K562 (cell line): ENCODE measurements at regions not wholly inside any gene's neighbourhood (a gene's known extent, or its start where the extent isn't known, plus 50 kb on each side); places are given as distances from the start of the nearest gene placed in this dataset.

Source experiments
- BHLHE40 ChIP-seq: IDR thresholded peaks from 2 replicates; pipeline ENCODE4 v1.6.1; 2011; ENCODE audit warnings: low read length, improper control_type of control experiment
- BMI1 ChIP-seq: fragments of 150-350 bp; IDR thresholded peaks from 2 replicates; pipeline ENCODE4 v1.6.1; 2014; ENCODE audit warnings: low read length
- CAMTA2 ChIP-seq: fragments of 250-450 bp; sonication (Bioruptor Pico); conservative IDR thresholded peaks from 2 replicates; pipeline ENCODE4 v1.5.1; 2022
- CBFB ChIP-seq: sonication (generic); formaldehyde crosslinking; IDR thresholded peaks from 2 replicates; pipeline ENCODE4 v1.4.0; 2020; ENCODE audit warnings: mild to moderate bottlenecking, missing genetic modification reagents
- CBX8 ChIP-seq: fragments of 200-600 bp; sonication (generic); IDR thresholded peaks from 2 replicates; pipeline ENCODE4 v1.6.1; 2012; ENCODE audit warnings: borderline replicate concordance, mixed run types, low read depth, mild to moderate bottlenecking, moderate library complexity, mixed read lengths, low read length, control low read depth, inconsistent platforms; ENCODE audit not compliant: poor library complexity, severe bottlenecking; ENCODE audit errors: extremely low read depth
- CREB1 ChIP-seq, 2 experiments: sonication (generic) in 1 of 2; formaldehyde crosslinking in 1 of 2; IDR thresholded peaks; 2 replicates each; pipeline versions ENCODE4 v1.6.1 to v1.8.0; 2012 to 2022; ENCODE audit warnings: inconsistent platforms in 1 of 2, mild to moderate bottlenecking in 1 of 2, missing genetic modification reagents in 1 of 2, moderate library complexity in 1 of 2
- CREBBP ChIP-seq: IDR thresholded peaks from one replicate; pipeline ENCODE4 v1.6.1; 2012; ENCODE audit warnings: low read depth, mild to moderate bottlenecking, control low read depth, inconsistent platforms, low read length
- DACH1 ChIP-seq: fragments of 450-650 bp; IDR thresholded peaks from 2 replicates; pipeline ENCODE4 v1.6.1; 2018; ENCODE audit not compliant: partially characterized antibody
- DPF2 ChIP-seq: fragments of 450-650 bp; IDR thresholded peaks from 2 replicates; pipeline ENCODE4 v1.6.1; 2016
- FOXM1 ChIP-seq, 2 experiments: fragments of 450-650 bp in 1 of 2; sonication (generic) in 1 of 2; formaldehyde crosslinking in 1 of 2; IDR thresholded peaks; 2 replicates each; pipeline versions ENCODE4 v1.6.1 to v1.9.0; 2017 to 2022; ENCODE audit warnings: low read depth in 2 of 2, mild to moderate bottlenecking in 2 of 2, missing genetic modification reagents in 1 of 2, moderate library complexity in 1 of 2
- KDM1A ChIP-seq, 2 experiments: fragments of 450-650 bp; IDR thresholded peaks; 2 replicates each; pipeline ENCODE4 v1.6.1; 2016; ENCODE audit warnings: mild to moderate bottlenecking in 2 of 2
- LEF1 ChIP-seq: fragments of 450-650 bp; IDR thresholded peaks from 2 replicates; pipeline ENCODE4 v1.6.1; 2016; ENCODE audit warnings: mild to moderate bottlenecking
- OTX1 ChIP-seq: fragments of 450-650 bp; formaldehyde crosslinking; IDR thresholded peaks from 2 replicates; pipeline ENCODE4 v1.4.0; 2022; ENCODE audit warnings: mild to moderate bottlenecking
- RCOR1 ChIP-seq, 2 experiments: IDR thresholded peaks; 2 replicates each; pipeline ENCODE4 v1.6.1; 2012; ENCODE audit warnings: low read depth in 2 of 2, low read length in 2 of 2, borderline replicate concordance in 1 of 2, improper control_type of control experiment in 1 of 2
- SIN3B ChIP-seq: fragments of 450-650 bp; IDR thresholded peaks from 2 replicates; pipeline ENCODE4 v1.6.1; 2017; ENCODE audit warnings: low read depth, mild to moderate bottlenecking, moderate library complexity
- THRAP3 ChIP-seq: fragments of 450-650 bp; IDR thresholded peaks from 2 replicates; pipeline ENCODE4 v1.6.1; 2016; ENCODE audit warnings: mild to moderate bottlenecking, inconsistent platforms, borderline replicate concordance
- WHSC1 ChIP-seq: IDR thresholded peaks from one replicate; pipeline ENCODE4 v1.6.1; 2012; ENCODE audit warnings: low read length, control low read depth, inconsistent platforms
- ZHX1 ChIP-seq: fragments of 150-350 bp; conservative IDR thresholded peaks from 2 replicates; pipeline ENCODE4 v1.6.1; 2014; ENCODE audit warnings: low read length
- ZKSCAN8 ChIP-seq: fragments of 200-800 bp; sonication (Bioruptor generic); IDR thresholded peaks from 2 replicates; pipeline ENCODE4 v1.6.1; 2016; ENCODE audit warnings: missing genetic modification characterization, missing compliant biosample characterization
- ZNF146 ChIP-seq: IDR thresholded peaks from one replicate; pipeline ENCODE4 v1.6.1; 2018; ENCODE audit warnings: missing compliant biosample characterization; ENCODE audit not compliant: unreplicated experiment
- ZNF184 ChIP-seq: sonication (generic); formaldehyde crosslinking; IDR thresholded peaks from 2 replicates; pipeline ENCODE4 v1.5.0; 2020; ENCODE audit warnings: missing genetic modification reagents
- ZNF408 ChIP-seq: fragments of 250-450 bp; sonication (Bioruptor Pico); IDR thresholded peaks from 2 replicates; pipeline ENCODE4 v1.4.0; 2020; ENCODE audit warnings: low read depth, mild to moderate bottlenecking, moderate library complexity
- ZNF41 ChIP-seq: fragments of 250-450 bp; sonication (Bioruptor Pico); conservative IDR thresholded peaks from 2 replicates; pipeline ENCODE4 v1.4.0; 2020; ENCODE audit warnings: mild to moderate bottlenecking
- ZNF644 ChIP-seq: fragments of 200-800 bp; sonication (Bioruptor generic); IDR thresholded peaks from 2 replicates; pipeline ENCODE4 v1.6.1; 2016; ENCODE audit warnings: low read depth, missing genetic modification characterization, missing compliant biosample characterization
- ZNF785 ChIP-seq: fragments of 250-450 bp; sonication (Bioruptor Pico); IDR thresholded peaks from 2 replicates; pipeline ENCODE4 v1.4.0; 2020; ENCODE audit warnings: mild to moderate bottlenecking
- TF ChIP-seq, protein P1 (sequence below): IDR thresholded peaks from 2 replicates; pipeline ENCODE4 v1.6.1; 2014; ENCODE audit warnings: antibody characterized with exemption
- TF ChIP-seq, protein P2 (sequence below): fragments of 250-450 bp; sonication (Bioruptor Pico); IDR thresholded peaks from 2 replicates; pipeline ENCODE4 v1.4.0; 2020; ENCODE audit warnings: borderline replicate concordance

DNA sequence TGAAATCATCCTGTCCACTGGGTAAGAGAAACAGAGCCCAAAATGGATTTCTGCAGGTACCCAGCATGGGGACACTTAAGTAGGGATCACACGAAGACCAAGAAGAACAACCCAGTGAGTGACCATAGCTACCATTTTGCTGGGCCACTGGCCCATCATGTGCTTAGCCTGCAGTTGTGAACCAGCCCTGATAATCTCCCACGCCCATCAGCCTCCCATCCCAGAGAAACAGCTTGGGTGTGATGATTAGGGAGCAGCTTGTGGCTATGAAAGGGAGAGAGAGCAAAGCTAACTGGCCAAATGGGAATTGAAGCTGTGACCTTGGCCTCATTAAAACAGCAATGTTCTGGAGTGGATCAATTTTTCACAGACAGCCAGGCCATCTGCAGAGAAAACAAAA is 138.5 kb downstream of the SLC24A2 start (continued):
- TF ChIP-seq ZKSCAN8 (CRISPR knock-in tag) (no peak), WHSC1 (no peak), ZNF785 (CRISPR knock-in tag) (no peak), CAMTA2 (CRISPR knock-in tag) (no peak), ZNF184 (CRISPR knock-in tag) (no peak), BHLHE40 (peak; percentile 44; the same call in 1 of the 2 replicates), OTX1 (CRISPR knock-in tag) (no peak), ZNF408 (CRISPR knock-in tag) (no peak), ZHX1 (no peak), ZNF644 (tag) (0 out of 2 replicates have a peak, but pooled peaks have one; percentile 41), CREBBP (no peak), CBX8 (no peak), ZNF146 (no peak), ZNF41 (CRISPR knock-in tag) (no peak), THRAP3 (no peak), FOXM1 (IDR thresholded peaks at IDR 0.05; ENCODE audit: low read depth) (no peak), FOXM1 (CRISPR knock-in tag; IDR thresholded peaks at IDR 0.05; ENCODE audit: low read depth) (no peak), CREB1 (IDR thresholded peaks at IDR 0.05) (no peak), CREB1 (CRISPR knock-in tag; IDR thresholded peaks at IDR 0.05) (no peak), DPF2 (peak; percentile 41; the same call in 1 of the 2 replicates), DACH1 (no peak), RCOR1 (IDR thresholded peaks at IDR 0.05; ENCODE audit: borderline replicate concordance in 1 of 2, low read depth in 2 of 2, low read length in 2 of 2) (peak in 1 of 2 experiments; percentile 63; a peak in 1 of 4 replicates), CBFB (CRISPR knock-in tag) (no peak), BMI1 (no peak), LEF1 (no peak), KDM1A (IDR thresholded peaks at IDR 0.05) (no peak), SIN3B (no peak)
- TF ChIP-seq, protein P1, sequence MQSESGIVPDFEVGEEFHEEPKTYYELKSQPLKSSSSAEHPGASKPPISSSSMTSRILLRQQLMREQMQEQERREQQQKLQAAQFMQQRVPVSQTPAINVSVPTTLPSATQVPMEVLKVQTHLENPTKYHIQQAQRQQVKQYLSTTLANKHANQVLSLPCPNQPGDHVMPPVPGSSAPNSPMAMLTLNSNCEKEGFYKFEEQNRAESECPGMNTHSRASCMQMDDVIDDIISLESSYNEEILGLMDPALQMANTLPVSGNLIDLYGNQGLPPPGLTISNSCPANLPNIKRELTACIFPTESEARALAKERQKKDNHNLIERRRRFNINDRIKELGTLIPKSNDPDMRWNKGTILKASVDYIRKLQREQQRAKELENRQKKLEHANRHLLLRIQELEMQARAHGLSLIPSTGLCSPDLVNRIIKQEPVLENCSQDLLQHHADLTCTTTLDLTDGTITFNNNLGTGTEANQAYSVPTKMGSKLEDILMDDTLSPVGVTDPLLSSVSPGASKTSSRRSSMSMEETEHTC = peak; percentile 45; the same call in 1 of the 2 replicates
- TF ChIP-seq, protein P2, sequence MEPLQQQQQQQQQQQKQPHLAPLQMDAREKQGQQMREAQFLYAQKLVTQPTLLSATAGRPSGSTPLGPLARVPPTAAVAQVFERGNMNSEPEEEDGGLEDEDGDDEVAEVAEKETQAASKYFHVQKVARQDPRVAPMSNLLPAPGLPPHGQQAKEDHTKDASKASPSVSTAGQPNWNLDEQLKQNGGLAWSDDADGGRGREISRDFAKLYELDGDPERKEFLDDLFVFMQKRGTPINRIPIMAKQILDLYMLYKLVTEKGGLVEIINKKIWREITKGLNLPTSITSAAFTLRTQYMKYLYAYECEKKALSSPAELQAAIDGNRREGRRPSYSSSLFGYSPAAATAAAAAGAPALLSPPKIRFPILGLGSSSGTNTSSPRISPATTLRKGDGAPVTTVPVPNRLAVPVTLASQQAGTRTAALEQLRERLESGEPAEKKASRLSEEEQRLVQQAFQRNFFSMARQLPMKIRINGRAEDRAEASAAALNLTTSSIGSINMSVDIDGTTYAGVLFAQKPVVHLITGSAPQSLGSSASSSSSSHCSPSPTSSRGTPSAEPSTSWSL (CRISPR knock-in tag) = no peak
